SU-DHL-6 (cell line): ENCODE measurements at regions not wholly inside any gene's neighbourhood (a gene's known extent, or its start where the extent isn't known, plus 50 kb on each side); places are given as distances from the start of the nearest gene placed in this dataset.

ENCODE experiments used
- H2AFZ ChIP-seq: fragments of 200-600 bp; sonication (generic); 2 replicates; pipeline ENCODE4 v1.6.1; 2014; ENCODE audit warnings: low read depth, mild to moderate bottlenecking, moderate library complexity, mixed read lengths, antibody characterized with exemption, low read length; ENCODE audit not compliant: severe bottlenecking
- H3F3A ChIP-seq: fragments of 200-600 bp; shearing (Covaris generic); 2 replicates; pipeline ENCODE4 v1.6.0; 2016; ENCODE audit warnings: antibody characterized with exemption, mild to moderate bottlenecking; ENCODE audit not compliant: insufficient read depth
- H3K27ac ChIP-seq: fragments of 200-600 bp; sonication (generic); 2 replicates; pipeline ENCODE4 v1.5.1; 2016; ENCODE audit warnings: low read depth, mild to moderate bottlenecking, low read length, moderate library complexity, mixed read lengths
- H3K27me3 ChIP-seq: fragments of 200-600 bp; sonication (generic), shearing (Covaris generic); 2 replicates; pipeline ENCODE4 v1.6.0; 2014; ENCODE audit warnings: mild to moderate bottlenecking, low read length
- H3K36me3 ChIP-seq: fragments of 200-600 bp; sonication (generic); 2 replicates; pipeline ENCODE4 v1.6.1; 2014; ENCODE audit warnings: mild to moderate bottlenecking, low read length, mixed read lengths
- H3K4me2 ChIP-seq: fragments of 300-600, 200-600 bp; shearing (Covaris generic), sonication (generic); 2 replicates; pipeline ENCODE4 v1.6.0; 2014; ENCODE audit warnings: low read length, low read depth, mild to moderate bottlenecking; ENCODE audit not compliant: poor library complexity, severe bottlenecking
- H3K4me3 ChIP-seq: fragments of 200-600 bp; sonication (generic); 2 replicates; pipeline ENCODE4 v1.5.1; 2014; ENCODE audit warnings: antibody characterized with exemption, low read length, mild to moderate bottlenecking, mixed read lengths; ENCODE audit not compliant: insufficient read depth, poor library complexity, severe bottlenecking
- H3K79me2 ChIP-seq: fragments of 200-600 bp; sonication (generic); 2 replicates; pipeline ENCODE4 v1.6.1; 2014; ENCODE audit warnings: mild to moderate bottlenecking, low read length, moderate library complexity; ENCODE audit not compliant: insufficient read depth
- H3K9ac ChIP-seq: fragments of 200-600 bp; sonication (generic); 2 replicates; pipeline ENCODE4 v1.7.0; 2014; ENCODE audit warnings: mild to moderate bottlenecking, low read length
- H3K9me2 ChIP-seq: fragments of 200-600 bp; sonication (generic); replicated peaks from 2 replicates; pipeline ENCODE4 v1.6.1; 2014; ENCODE audit warnings: low read length; ENCODE audit not compliant: insufficient read depth
- H3K9me3 ChIP-seq: fragments of 200-600 bp; sonication (generic); 2 replicates; pipeline ENCODE4 v1.6.1; 2014; ENCODE audit warnings: low read length, mixed read lengths; ENCODE audit not compliant: insufficient read depth
- H4K20me1 ChIP-seq: fragments of 200-600 bp; sonication (generic); 2 replicates; pipeline ENCODE4 v1.6.1; 2014; ENCODE audit warnings: low read depth, mild to moderate bottlenecking, antibody characterized with exemption, low read length, moderate library complexity, mixed read lengths
- EZH2phosphoT487 ChIP-seq: fragments of 200-600 bp; sonication (generic), shearing (Covaris generic); conservative IDR thresholded peaks from 2 replicates; pipeline ENCODE4 v1.6.1; 2018; ENCODE audit warnings: mild to moderate bottlenecking, antibody characterized with exemption, low read length, moderate library complexity, mixed read lengths
- TF ChIP-seq, protein P1 (sequence below): fragments of 200-600 bp; sonication (generic); IDR thresholded peaks from one replicate; pipeline ENCODE4 v1.5.1; 2017; ENCODE audit warnings: antibody characterized with exemption, mild to moderate bottlenecking, low read length, moderate library complexity; ENCODE audit not compliant: insufficient read depth, poor library complexity, severe bottlenecking

- no peaks in the 10 kb centered on the region for H4K20me1 ChIP-seq
- H3K79me2 ChIP-seq, result no peaks in the 10 kb centered on the region
- H3K4me3 ChIP-seq, result no peak overlapping the region
- no peaks in the 10 kb centered on the region for H3K9me2 ChIP-seq
- H3K27ac ChIP-seq, result no peak overlapping the region
- H3K4me2 ChIP-seq, result no peak overlapping the region
- H3K9ac ChIP-seq, result no peak overlapping the region
- no peak for TF ChIP-seq EZH2phosphoT487
- TF ChIP-seq, protein P1, sequence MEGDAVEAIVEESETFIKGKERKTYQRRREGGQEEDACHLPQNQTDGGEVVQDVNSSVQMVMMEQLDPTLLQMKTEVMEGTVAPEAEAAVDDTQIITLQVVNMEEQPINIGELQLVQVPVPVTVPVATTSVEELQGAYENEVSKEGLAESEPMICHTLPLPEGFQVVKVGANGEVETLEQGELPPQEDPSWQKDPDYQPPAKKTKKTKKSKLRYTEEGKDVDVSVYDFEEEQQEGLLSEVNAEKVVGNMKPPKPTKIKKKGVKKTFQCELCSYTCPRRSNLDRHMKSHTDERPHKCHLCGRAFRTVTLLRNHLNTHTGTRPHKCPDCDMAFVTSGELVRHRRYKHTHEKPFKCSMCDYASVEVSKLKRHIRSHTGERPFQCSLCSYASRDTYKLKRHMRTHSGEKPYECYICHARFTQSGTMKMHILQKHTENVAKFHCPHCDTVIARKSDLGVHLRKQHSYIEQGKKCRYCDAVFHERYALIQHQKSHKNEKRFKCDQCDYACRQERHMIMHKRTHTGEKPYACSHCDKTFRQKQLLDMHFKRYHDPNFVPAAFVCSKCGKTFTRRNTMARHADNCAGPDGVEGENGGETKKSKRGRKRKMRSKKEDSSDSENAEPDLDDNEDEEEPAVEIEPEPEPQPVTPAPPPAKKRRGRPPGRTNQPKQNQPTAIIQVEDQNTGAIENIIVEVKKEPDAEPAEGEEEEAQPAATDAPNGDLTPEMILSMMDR, result no peak
- H3K9me3 ChIP-seq, result no peaks in the 10 kb centered on the region
- H3K27me3 ChIP-seq, result no peaks in the 10 kb centered on the region
- no peaks in the 10 kb centered on the region for H3K36me3 ChIP-seq
- H3F3A ChIP-seq, result no peaks in the 10 kb centered on the region
- H2AFZ ChIP-seq, result no peak overlapping the region
Measured at GRCh38 chr1:182193908-182194550, 132.5 kb upstream of the ZNF648 start.

DNA sequence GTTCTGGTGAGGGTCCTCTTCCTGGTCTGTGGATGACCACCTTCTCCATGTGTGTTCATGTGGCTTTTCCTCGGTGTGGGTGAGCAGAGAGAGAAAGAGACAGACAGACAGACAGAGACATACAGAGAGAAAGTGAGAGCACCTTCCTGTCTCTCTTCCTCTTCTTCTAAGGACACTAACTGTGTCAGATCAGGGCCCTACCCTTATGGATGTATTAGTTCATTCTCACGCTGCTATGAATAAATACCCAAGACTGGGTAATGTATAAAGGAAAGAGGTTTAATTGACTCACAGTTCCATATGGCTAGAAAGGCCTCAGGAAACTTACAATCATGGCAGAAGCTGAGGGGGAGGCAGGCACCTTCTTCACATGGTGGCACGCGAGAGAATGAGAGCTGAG lies 131.5 kb upstream of the ZNF648 start:
- Histone ChIP-seq H3K27ac (no peak overlapping the region), H3K9me3 (no peaks in the 10 kb centered on the region), H2AFZ (no peak overlapping the region), H3K4me2 (no peak overlapping the region), H4K20me1 (no peaks in the 10 kb centered on the region), H3K79me2 (no peaks in the 10 kb centered on the region), H3K9me2 (no peaks in the 10 kb centered on the region), H3F3A (no peaks in the 10 kb centered on the region), H3K4me3 (no peak overlapping the region), H3K36me3 (no peaks in the 10 kb centered on the region), H3K27me3 (no peaks in the 10 kb centered on the region), H3K9ac (no peak overlapping the region)
- TF ChIP-seq, protein P1, result no peak
- TF ChIP-seq EZH2phosphoT487, result no peak

- Histone ChIP-seq H2AFZ (no peak overlapping the region), H3K79me2 (no peaks in the 10 kb centered on the region), H3K9me3 (no peaks in the 10 kb centered on the region), H3K9me2 (no peaks in the 10 kb centered on the region), H4K20me1 (no peaks in the 10 kb centered on the region), H3K4me3 (no peak overlapping the region), H3K4me2 (no peak overlapping the region), H3K27ac (no peak overlapping the region), H3K27me3 (no peaks in the 10 kb centered on the region), H3K9ac (no peak overlapping the region), H3K36me3 (no peaks in the 10 kb centered on the region), H3F3A (no peaks in the 10 kb centered on the region)
- no peak for TF ChIP-seq EZH2phosphoT487
- TF ChIP-seq, protein P1, result no peak
Measured at GRCh38 chr1:182192215-182192614, 130.7 kb upstream of the ZNF648 start.
